Body of pancreas (tissue), 4 donors: ENCODE measurements at regions not wholly inside any gene's neighbourhood (a gene's known extent, or its start where the extent isn't known, plus 50 kb on each side); places are given as distances from the start of the nearest gene placed in this dataset.

Experiments used
- ATAC-seq: fragments of 150-250 bp; one replicate; pipeline ENCODE4 v1.9.1; 2016
- DNase-seq, 4 donors: peaks; one replicate each; pipeline ENCODE4 v3.0.0-alpha.2; 2019
- H3K27ac ChIP-seq, 4 donors: fragments of 200-600 bp; sonication (generic); 1 replicate in 3 of 4; 2 replicates in 1 of 4; pipeline versions ENCODE4 v1.5.1 to v1.6.1; 2016 to 2019; ENCODE audit warnings: mild to moderate bottlenecking in 1 of 4, mixed read lengths in 1 of 4, moderate library complexity in 1 of 4
- H3K27me3 ChIP-seq, 2 donors: fragments of 200-600 bp; sonication (generic); one replicate each; pipeline ENCODE4 v1.6.0; 2016; ENCODE audit warnings: mild to moderate bottlenecking in 1 of 2
- H3K36me3 ChIP-seq, 2 donors: fragments of 200-600 bp; sonication (generic); replicated peaks in 1 of 2; 2 replicates each; pipeline ENCODE4 v1.5.1; 2016; ENCODE audit warnings: low read depth in 2 of 2; ENCODE audit not compliant: insufficient read depth in 1 of 2
- H3K4me1 ChIP-seq: fragments of 200-600 bp; sonication (generic); one replicate; pipeline ENCODE4 v1.6.0; 2016
- H3K4me3 ChIP-seq, 2 donors: fragments of 200-600 bp; sonication (generic); 1 replicate in 1 of 2; 2 replicates in 1 of 2; pipeline ENCODE4 v1.5.1; 2016 to 2019
- H3K9me3 ChIP-seq, 3 donors: fragments of 200-600 bp; sonication (generic); 1 replicate in 2 of 3; 2 replicates in 1 of 3; pipeline ENCODE4 v1.5.1; 2016
- POLR2A ChIP-seq, 3 donors: fragments of 450-650 bp; IDR thresholded peaks; one replicate each; pipeline ENCODE4 v1.6.1; 2016; ENCODE audit warnings: antibody characterized with exemption in 3 of 3, mild to moderate bottlenecking in 2 of 3
- WGBS, 2 donors: methylation state at CpG; one replicate each; pipeline ENCODE4 v1.1.5; 2017; 5-methylcytosine and 5-hydroxymethylcytosine counted together
- intact Hi-C: fragments of 100-400 bp; cut with DNase I; formaldehyde crosslinking; loops from one replicate; pipeline ENCODE4 v1.15.1; 2023
- TF ChIP-seq, protein P1 (sequence below), 7 experiments: fragments of 450-650 bp in 4 of 7; fragments of 200-600 bp in 3 of 7; sonication (generic) in 3 of 7; IDR thresholded peaks; one replicate each; pipeline ENCODE4 v1.5.1; 2016 to 2019; ENCODE audit warnings: antibody characterized with exemption in 7 of 7

- H3K36me3 ChIP-seq, result no peaks in the 10 kb centered on the region
- ATAC-seq (no peak), DNase-seq (no peak)
- no peak overlapping the region for H3K4me3 ChIP-seq
- peaks cover 6% of the 10 kb centered on the region for H3K4me1 ChIP-seq
- no peaks in the 10 kb centered on the region for H3K27me3 ChIP-seq
- intact Hi-C loops, result no loop called here
- no peak for TF ChIP-seq POLR2A (IDR thresholded peaks at IDR 0.05)
- TF ChIP-seq, protein P1, sequence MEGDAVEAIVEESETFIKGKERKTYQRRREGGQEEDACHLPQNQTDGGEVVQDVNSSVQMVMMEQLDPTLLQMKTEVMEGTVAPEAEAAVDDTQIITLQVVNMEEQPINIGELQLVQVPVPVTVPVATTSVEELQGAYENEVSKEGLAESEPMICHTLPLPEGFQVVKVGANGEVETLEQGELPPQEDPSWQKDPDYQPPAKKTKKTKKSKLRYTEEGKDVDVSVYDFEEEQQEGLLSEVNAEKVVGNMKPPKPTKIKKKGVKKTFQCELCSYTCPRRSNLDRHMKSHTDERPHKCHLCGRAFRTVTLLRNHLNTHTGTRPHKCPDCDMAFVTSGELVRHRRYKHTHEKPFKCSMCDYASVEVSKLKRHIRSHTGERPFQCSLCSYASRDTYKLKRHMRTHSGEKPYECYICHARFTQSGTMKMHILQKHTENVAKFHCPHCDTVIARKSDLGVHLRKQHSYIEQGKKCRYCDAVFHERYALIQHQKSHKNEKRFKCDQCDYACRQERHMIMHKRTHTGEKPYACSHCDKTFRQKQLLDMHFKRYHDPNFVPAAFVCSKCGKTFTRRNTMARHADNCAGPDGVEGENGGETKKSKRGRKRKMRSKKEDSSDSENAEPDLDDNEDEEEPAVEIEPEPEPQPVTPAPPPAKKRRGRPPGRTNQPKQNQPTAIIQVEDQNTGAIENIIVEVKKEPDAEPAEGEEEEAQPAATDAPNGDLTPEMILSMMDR (IDR thresholded peaks at IDR 0.05), result no peak
- H3K27ac ChIP-seq, result no peak overlapping the region
- WGBS, 2 donors, result 9 to 11% methylated on average over 7 of the region's 7 CpGs
- H3K9me3 ChIP-seq, result no peaks in the 10 kb centered on the region
Observed at GRCh38 chr5:92801911-92802310, 779.1 kb downstream of the NR2F1-AS1 start.

DNA sequence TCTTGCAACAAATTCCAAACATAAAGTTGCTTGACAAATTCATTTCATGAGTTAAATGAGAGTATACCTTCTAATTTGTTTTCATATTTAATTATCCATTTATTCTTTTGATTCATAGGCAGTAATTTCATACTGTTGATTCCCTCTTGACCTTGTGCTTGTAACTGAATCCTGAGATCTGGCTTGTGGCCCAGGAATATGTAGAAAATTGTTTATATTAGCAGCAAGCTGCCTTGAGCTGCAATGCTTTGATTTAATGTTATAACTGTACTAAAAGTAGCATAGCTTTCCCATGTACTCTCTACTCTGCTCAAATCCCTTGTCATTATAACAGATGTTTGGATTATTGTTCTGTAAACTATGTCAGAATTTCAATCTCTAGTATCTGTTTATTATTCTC lies 780.7 kb downstream of the NR2F1-AS1 start:
- Histone ChIP-seq H3K36me3 (no peaks in the 10 kb centered on the region), H3K27me3 (no peaks in the 10 kb centered on the region), H3K9me3 (no peaks in the 10 kb centered on the region), H3K4me3 (no peak overlapping the region), H3K27ac (no peak overlapping the region), H3K4me1 (peaks cover 6% of the 10 kb centered on the region)
- TF ChIP-seq, protein P1 (IDR thresholded peaks at IDR 0.05), result no peak
- no peak for TF ChIP-seq POLR2A (IDR thresholded peaks at IDR 0.05)
- no peak for ATAC-seq
- no peak for DNase-seq
- intact Hi-C loops, result no loop called here

DNA sequence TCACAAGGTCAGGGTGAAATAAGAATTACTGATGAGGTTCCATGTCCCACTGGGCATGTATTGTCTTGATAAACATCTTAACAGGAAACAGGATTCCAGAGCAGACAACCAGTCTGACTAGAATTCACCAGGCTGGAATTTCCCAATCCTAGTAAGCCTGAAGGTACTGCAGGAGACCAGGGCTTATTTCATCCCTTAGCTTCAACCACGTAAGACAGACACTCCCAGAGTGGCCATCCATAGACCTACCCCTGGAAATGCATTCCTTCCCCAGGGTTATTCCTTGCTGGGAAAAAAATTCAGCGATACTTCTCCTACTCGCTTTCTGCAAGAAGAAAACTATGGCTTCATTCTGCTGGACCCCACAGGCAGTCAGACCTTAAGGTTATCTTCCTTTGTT lies 785.4 kb downstream of the NR2F1-AS1 start:
- intact Hi-C loops, result no loop called here
- WGBS, 2 donors, result 75 to 78% methylated on average over 3 of the region's 3 CpGs

DNA sequence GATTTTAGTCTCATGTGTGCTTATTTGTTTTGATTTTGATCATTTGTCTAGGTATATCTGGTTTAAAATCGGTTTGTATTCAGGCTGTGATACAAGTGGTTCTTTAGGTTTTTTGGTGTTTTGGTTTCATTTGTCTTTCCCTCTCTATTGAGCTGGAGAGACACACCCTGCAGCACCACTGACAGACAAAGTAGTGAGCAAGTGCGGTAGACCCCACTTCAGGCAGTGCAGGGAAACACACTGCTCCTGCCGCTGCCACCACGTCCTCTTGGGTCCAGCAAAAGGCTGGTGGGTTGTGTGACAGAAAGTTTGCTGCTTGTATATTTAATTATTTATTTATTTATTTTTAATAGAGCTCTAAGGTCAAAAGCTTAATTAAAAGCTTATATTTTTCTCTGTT lies 801.0 kb downstream of the NR2F1-AS1 start:
- Histone ChIP-seq H3K4me3 (no peak overlapping the region), H3K36me3 (no peaks in the 10 kb centered on the region), H3K9me3 (no peaks in the 10 kb centered on the region), H3K27me3 (no peaks in the 10 kb centered on the region), H3K27ac (no peak overlapping the region), H3K4me1 (no peaks in the 10 kb centered on the region)
- no peak for ATAC-seq
- DNase-seq, result no peak
- intact Hi-C loops, result no loop called here
- 29 to 32% methylated on average over 4 of the region's 4 CpGs for WGBS, 2 donors
- TF ChIP-seq, protein P1 (IDR thresholded peaks at IDR 0.05), result no peak
- no peak for TF ChIP-seq POLR2A (IDR thresholded peaks at IDR 0.05)

More for the DNA sequence above, 785.4 kb downstream of the NR2F1-AS1 start:
- no peaks in the 10 kb centered on the region for H3K4me1 ChIP-seq
- no peak for TF ChIP-seq POLR2A (IDR thresholded peaks at IDR 0.05)
- TF ChIP-seq, protein P1 (IDR thresholded peaks at IDR 0.05), result no peak
- H3K9me3 ChIP-seq, result no peaks in the 10 kb centered on the region
- no peak overlapping the region for H3K4me3 ChIP-seq
- H3K36me3 ChIP-seq, result no peaks in the 10 kb centered on the region
- H3K27ac ChIP-seq, result no peak overlapping the region
- no peaks in the 10 kb centered on the region for H3K27me3 ChIP-seq
- ATAC-seq (no peak), DNase-seq (no peak)

DNA sequence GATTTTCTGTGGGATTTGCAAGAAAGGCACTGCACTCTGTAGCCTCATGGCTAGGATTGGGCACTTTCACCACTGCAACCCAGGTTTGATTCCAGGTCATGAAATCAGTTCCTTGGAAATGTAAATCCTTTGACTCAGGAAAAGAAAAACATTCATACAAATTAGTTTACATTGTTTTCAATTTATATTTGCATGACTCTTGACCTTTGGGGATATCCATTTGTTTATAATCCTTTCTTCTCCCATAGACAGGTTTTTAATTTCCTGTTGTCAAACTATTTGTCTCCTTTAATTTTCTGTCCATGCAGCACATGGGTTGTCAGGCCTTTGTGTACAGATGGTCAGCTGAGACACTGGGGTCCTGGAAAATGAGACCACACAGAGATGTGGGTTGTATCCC lies 801.5 kb downstream of the NR2F1-AS1 start:
- Histone ChIP-seq H3K27me3 (no peaks in the 10 kb centered on the region), H3K27ac (no peak overlapping the region), H3K36me3 (no peaks in the 10 kb centered on the region), H3K4me3 (no peak overlapping the region), H3K9me3 (no peaks in the 10 kb centered on the region), H3K4me1 (no peaks in the 10 kb centered on the region)
- ATAC-seq, result no peak
- DNase-seq, result no peak
- TF ChIP-seq, protein P1 (IDR thresholded peaks at IDR 0.05), result no peak
- no peak for TF ChIP-seq POLR2A (IDR thresholded peaks at IDR 0.05)
- intact Hi-C loops, result no loop called here
